K562 (cell line): ENCODE measurements at regions not wholly inside any gene's neighbourhood (a gene's known extent, or its start where the extent isn't known, plus 50 kb on each side); places are given as distances from the start of the nearest gene placed in this dataset.

Source experiments
- ATAC-seq: fragments of 200-7000 bp; cut with Tn5 transposase; 3 replicates; pipeline ENCODE4 v1.9.1; 2020; ENCODE audit warnings: moderate library complexity
- BruUV-seq: library from RNA; stranded (reverse); fragments of 400-500 nt; replicated peaks from 2 replicates; lab custom pipeline; 2021; lab: Mats Ljungman, UMichigan
- CTCF ChIA-PET: fragments of 300-600 bp; formaldehyde crosslinking; extraction: SDS; loops from one replicate; lab custom pipeline; 2021; ENCODE audit warnings: low intra/inter-chr PET ratio; lab: Yijun Ruan, JAX
- POLR2A ChIA-PET: fragments of 300-600, 350-650 bp; sonication (Branson Sonifier 250); formaldehyde crosslinking; extraction: SDS; loops from one replicate; lab custom pipeline; 2021; ENCODE audit warnings: antibody characterized with exemption, inconsistent platforms; lab: Yijun Ruan, JAX
- DNase-seq, 4 experiments: peaks; one replicate each; pipeline versions ENCODE4 v3.0.0 to v3.0.0-alpha.2; 2011 to 2018; ENCODE audit warnings: low spot score in 3 of 4, mixed read lengths in 3 of 4; ENCODE audit errors: extremely low read depth in 1 of 4
- FAIRE-seq: peaks from 2 replicates; lab custom pipeline; 2011; peaks lifted over from hg19 to GRCh38; lab: Jason Lieb, UNC
- H2AFZ ChIP-seq: 2 replicates; pipeline ENCODE4 v1.6.0; 2011; ENCODE audit warnings: low read depth, low read length, control low read depth, inconsistent platforms
- H3K27ac ChIP-seq: fragments of 200-600 bp; 3 replicates; pipeline ENCODE4 v1.8.0; 2011; ENCODE audit warnings: low read depth, mild to moderate bottlenecking, control low read depth, inconsistent platforms, low read length, moderate library complexity, mixed read lengths; ENCODE audit errors: extremely low read depth
- H3K27me3 ChIP-seq, 2 experiments: fragments of 300-600 bp in 1 of 2; 2 replicates in 1 of 2; 3 replicates in 1 of 2; pipeline versions ENCODE4 v1.6.0 to v1.8.0; 2011; ENCODE audit warnings: inconsistent platforms in 2 of 2, low read length in 2 of 2, mild to moderate bottlenecking in 1 of 2, mixed read lengths in 1 of 2, moderate library complexity in 1 of 2; ENCODE audit not compliant: control insufficient read depth in 2 of 2, insufficient read depth in 2 of 2
- H3K36me3 ChIP-seq: fragments of 300-600 bp; 3 replicates; pipeline ENCODE4 v1.8.0; 2011; ENCODE audit warnings: mild to moderate bottlenecking, low read length, inconsistent platforms; ENCODE audit not compliant: control insufficient read depth, insufficient read depth
- H3K4me1 ChIP-seq, 2 experiments: fragments of 200-600 bp in 1 of 2; replicated peaks in 1 of 2; 2 replicates in 1 of 2; 3 replicates in 1 of 2; pipeline versions ENCODE4 v1.5.1 to v1.8.0; 2011; ENCODE audit warnings: inconsistent platforms in 2 of 2, low read length in 2 of 2, mild to moderate bottlenecking in 1 of 2, mixed read lengths in 1 of 2, moderate library complexity in 1 of 2; ENCODE audit not compliant: control insufficient read depth in 2 of 2, insufficient read depth in 2 of 2
- H3K4me2 ChIP-seq: 2 replicates; pipeline ENCODE4 v1.6.1; 2011; ENCODE audit warnings: low read length, control low read depth, inconsistent platforms, mixed read lengths; ENCODE audit not compliant: insufficient read depth
- H3K4me3 ChIP-seq: fragments of 200-600 bp; sonication (generic), shearing (Covaris generic); 2 replicates; pipeline ENCODE4 v1.5.1; 2016; ENCODE audit warnings: control low read depth, inconsistent platforms
- H3K79me2 ChIP-seq: fragments of 200-600 bp; 3 replicates; pipeline ENCODE4 v1.8.0; 2011; ENCODE audit warnings: low read length, inconsistent platforms; ENCODE audit not compliant: control insufficient read depth, insufficient read depth
- H3K9ac ChIP-seq, 2 experiments: 2 replicates each; pipeline versions ENCODE4 v1.6.0 to v1.6.1; 2011; ENCODE audit warnings: low read depth in 2 of 2, low read length in 2 of 2, control low read depth in 1 of 2, inconsistent platforms in 1 of 2, mild to moderate bottlenecking in 1 of 2, mixed read lengths in 1 of 2; ENCODE audit not compliant: insufficient read depth in 1 of 2
- H3K9me1 ChIP-seq: one replicate; pipeline ENCODE4 v1.6.0; 2011; ENCODE audit warnings: inconsistent platforms, mild to moderate bottlenecking, low read length, moderate library complexity; ENCODE audit not compliant: control insufficient read depth, insufficient read depth
- H3K9me3 ChIP-seq: replicated peaks from 2 replicates; pipeline ENCODE4 v1.5.1; 2011; ENCODE audit warnings: low read depth, low read length, inconsistent platforms; ENCODE audit not compliant: control insufficient read depth, insufficient read depth
- H4K20me1 ChIP-seq: replicated peaks from 2 replicates; pipeline ENCODE4 v1.6.1; 2011; ENCODE audit warnings: low read length, inconsistent platforms, mixed read lengths; ENCODE audit not compliant: control insufficient read depth, insufficient read depth
- SP1 ChIP-seq: sonication (generic); formaldehyde crosslinking; IDR thresholded peaks from 2 replicates; pipeline ENCODE4 v1.8.1; 2022; ENCODE audit warnings: mild to moderate bottlenecking, missing genetic modification reagents
- TAF15 ChIP-seq: fragments of 200-400 bp; formaldehyde crosslinking; IDR thresholded peaks from 2 replicates; pipeline ENCODE4 v1.6.1; 2017; ENCODE audit warnings: mild to moderate bottlenecking, low read depth, low read length, moderate library complexity
- WGBS: fragments of 100-300 bp; shearing (Covaris generic); methylation state at CpG from one replicate; pipeline ENCODE4 v1.1.6; 2016; ENCODE audit warnings: low coverage, mixed read lengths; ENCODE audit not compliant: insufficient coverage; ENCODE audit errors: missing lambda C conversion rate; 5-methylcytosine and 5-hydroxymethylcytosine counted together
- in situ Hi-C: fragments of 300-500 bp; cut with MboI; formaldehyde crosslinking; loops from 4 replicates; pipeline ENCODE4 v1.15.0; 2018; ENCODE audit warnings: inconsistent platforms, mixed read lengths
- intact Hi-C: fragments of 100-400 bp; cut with micrococcal nuclease; formaldehyde crosslinking; loops from 2 replicates; pipeline ENCODE4 v1.14.2; 2022
- TF ChIP-seq, protein P1 (sequence below): fragments of 450-650 bp; IDR thresholded peaks from 2 replicates; pipeline ENCODE4 v1.6.1; 2016
- TF ChIP-seq, protein P2 (sequence below): fragments of 450-650 bp; IDR thresholded peaks from 2 replicates; pipeline ENCODE4 v1.6.1; 2017; ENCODE audit warnings: antibody characterized with exemption, mild to moderate bottlenecking

DNA sequence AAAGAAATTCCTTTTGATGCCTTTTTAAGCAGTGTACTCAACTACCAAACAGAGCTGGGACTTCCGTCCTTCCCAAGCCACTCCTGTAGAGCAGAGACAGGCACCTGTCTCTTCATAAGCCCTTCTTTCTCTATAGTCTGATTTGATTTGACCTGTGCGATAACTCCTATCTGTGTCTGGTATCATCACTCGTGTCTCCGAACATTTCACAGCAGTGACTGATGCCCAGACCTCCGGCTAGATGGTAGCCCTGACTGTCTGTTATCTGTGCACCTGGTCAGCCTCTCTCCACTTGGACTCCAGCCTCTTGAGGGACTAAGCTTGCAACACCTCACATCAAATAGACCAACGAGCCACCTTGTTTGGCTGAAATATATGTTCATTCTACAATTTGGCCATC, 316.2 kb upstream of the ZNF507 start:
- no TSS peak for BruUV-seq
- no peak overlapping the region for H3K4me3 ChIP-seq
- no peak for DNase-seq
- no peaks in the 10 kb centered on the region for H3K4me1 ChIP-seq
- H3K9ac ChIP-seq: no peak overlapping the region
- no peaks in the 10 kb centered on the region for H3K36me3 ChIP-seq
- H3K9me3 ChIP-seq: no peaks in the 10 kb centered on the region
- no peak for FAIRE-seq
- intact Hi-C loops: no loop called here
- no peak for ATAC-seq
- H3K27me3 ChIP-seq: peaks cover 0 to 16% of the 10 kb centered on the region in 2 experiments; a peak in 4 of 5 replicates
- WGBS: 1% methylated on average over 6 of the region's 6 CpGs
- H3K27ac ChIP-seq: no peak overlapping the region
- H3K9me1 ChIP-seq: peaks cover 3% of the 10 kb centered on the region
- CTCF ChIA-PET: no interaction called here
- POLR2A ChIA-PET: no interaction called here
- TF ChIP-seq, protein P1, sequence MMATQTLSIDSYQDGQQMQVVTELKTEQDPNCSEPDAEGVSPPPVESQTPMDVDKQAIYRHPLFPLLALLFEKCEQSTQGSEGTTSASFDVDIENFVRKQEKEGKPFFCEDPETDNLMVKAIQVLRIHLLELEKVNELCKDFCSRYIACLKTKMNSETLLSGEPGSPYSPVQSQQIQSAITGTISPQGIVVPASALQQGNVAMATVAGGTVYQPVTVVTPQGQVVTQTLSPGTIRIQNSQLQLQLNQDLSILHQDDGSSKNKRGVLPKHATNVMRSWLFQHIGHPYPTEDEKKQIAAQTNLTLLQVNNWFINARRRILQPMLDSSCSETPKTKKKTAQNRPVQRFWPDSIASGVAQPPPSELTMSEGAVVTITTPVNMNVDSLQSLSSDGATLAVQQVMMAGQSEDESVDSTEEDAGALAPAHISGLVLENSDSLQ: no peak
- TF ChIP-seq, protein P2, sequence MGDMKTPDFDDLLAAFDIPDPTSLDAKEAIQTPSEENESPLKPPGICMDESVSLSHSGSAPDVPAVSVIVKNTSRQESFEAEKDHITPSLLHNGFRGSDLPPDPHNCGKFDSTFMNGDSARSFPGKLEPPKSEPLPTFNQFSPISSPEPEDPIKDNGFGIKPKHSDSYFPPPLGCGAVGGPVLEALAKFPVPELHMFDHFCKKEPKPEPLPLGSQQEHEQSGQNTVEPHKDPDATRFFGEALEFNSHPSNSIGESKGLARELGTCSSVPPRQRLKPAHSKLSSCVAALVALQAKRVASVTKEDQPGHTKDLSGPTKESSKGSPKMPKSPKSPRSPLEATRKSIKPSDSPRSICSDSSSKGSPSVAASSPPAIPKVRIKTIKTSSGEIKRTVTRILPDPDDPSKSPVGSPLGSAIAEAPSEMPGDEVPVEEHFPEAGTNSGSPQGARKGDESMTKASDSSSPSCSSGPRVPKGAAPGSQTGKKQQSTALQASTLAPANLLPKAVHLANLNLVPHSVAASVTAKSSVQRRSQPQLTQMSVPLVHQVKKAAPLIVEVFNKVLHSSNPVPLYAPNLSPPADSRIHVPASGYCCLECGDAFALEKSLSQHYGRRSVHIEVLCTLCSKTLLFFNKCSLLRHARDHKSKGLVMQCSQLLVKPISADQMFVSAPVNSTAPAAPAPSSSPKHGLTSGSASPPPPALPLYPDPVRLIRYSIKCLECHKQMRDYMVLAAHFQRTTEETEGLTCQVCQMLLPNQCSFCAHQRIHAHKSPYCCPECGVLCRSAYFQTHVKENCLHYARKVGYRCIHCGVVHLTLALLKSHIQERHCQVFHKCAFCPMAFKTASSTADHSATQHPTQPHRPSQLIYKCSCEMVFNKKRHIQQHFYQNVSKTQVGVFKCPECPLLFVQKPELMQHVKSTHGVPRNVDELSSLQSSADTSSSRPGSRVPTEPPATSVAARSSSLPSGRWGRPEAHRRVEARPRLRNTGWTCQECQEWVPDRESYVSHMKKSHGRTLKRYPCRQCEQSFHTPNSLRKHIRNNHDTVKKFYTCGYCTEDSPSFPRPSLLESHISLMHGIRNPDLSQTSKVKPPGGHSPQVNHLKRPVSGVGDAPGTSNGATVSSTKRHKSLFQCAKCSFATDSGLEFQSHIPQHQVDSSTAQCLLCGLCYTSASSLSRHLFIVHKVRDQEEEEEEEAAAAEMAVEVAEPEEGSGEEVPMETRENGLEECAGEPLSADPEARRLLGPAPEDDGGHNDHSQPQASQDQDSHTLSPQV: no peak
- TF ChIP-seq SP1 (CRISPR knock-in tag) (no peak), TAF15 (no peak)
- in situ Hi-C loops: no loop called here
- no peak overlapping the region for H3K4me2 ChIP-seq
- H2AFZ ChIP-seq: no peak overlapping the region
- H3K79me2 ChIP-seq: no peaks in the 10 kb centered on the region
- H4K20me1 ChIP-seq: no peaks in the 10 kb centered on the region
